AG10803 (cell line): ENCODE measurements at regions not wholly inside any gene's neighbourhood (a gene's known extent, or its start where the extent isn't known, plus 50 kb on each side); places are given as distances from the start of the nearest gene placed in this dataset.
"Not testable (repeated sequence)": the region's sequence is repeated elsewhere in the genome, so short reads cannot be mapped to it uniquely, and the experiment has no call there.

Experiments
- DNase-seq: peaks from one replicate; pipeline ENCODE4 v3.0.0; 2010; ENCODE audit warnings: low read depth
- H3K4me3 ChIP-seq: 2 replicates; pipeline ENCODE4 v1.5.1; 2011; ENCODE audit warnings: mild to moderate bottlenecking, low read length, control low read depth
- CTCF ChIP-seq: conservative IDR thresholded peaks from 2 replicates; pipeline ENCODE4 v1.5.1; 2011; ENCODE audit warnings: mild to moderate bottlenecking, low read length, control low read depth, inconsistent platforms

GRCh38 chr15:70238917-70239316, 141.2 kb upstream of the TLE3 start:
- DNase-seq: no peak
- no peak for TF ChIP-seq CTCF
- H3K4me3 ChIP-seq: no peak overlapping the region

DNA sequence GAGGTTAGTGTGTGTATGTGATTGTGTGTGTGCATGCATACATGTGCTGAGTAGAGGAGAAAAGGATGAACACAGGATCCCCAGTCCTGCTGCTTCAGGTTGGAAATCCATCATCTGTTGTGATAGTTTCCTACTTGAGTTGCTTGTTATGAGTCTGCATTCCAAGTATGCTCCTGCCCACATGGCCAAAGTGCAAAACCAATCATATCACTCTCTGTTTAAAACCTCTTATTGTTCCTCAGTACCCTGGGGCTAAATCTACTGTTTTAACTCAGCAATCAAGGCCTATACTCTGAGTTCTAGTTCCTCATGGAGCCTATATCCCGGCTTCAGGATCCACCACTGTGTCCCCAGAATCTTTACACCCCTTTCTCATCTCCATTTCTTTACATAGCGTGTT, 139.9 kb upstream of the TLE3 start:
- no peak overlapping the region for H3K4me3 ChIP-seq
- DNase-seq: no peak
- no peak for TF ChIP-seq CTCF

- no peak overlapping the region for H3K4me3 ChIP-seq
- peak; percentile 91 for DNase-seq
- peak; percentile 19; the same call in 1 of the 2 replicates for TF ChIP-seq CTCF
These were observed 138.8 kb upstream of the TLE3 start for GRCh38 chr15:70236341-70237086.

- H3K4me3 ChIP-seq: no peak overlapping the region
- TF ChIP-seq CTCF: no peak
- DNase-seq: peak; percentile 22
These were observed 137.6 kb upstream of the TLE3 start for GRCh38 chr15:70235347-70235746.

GRCh38 chr15:70234256-70234905, 136.7 kb upstream of the TLE3 start:
- DNase-seq: peak; percentile 96
- no peak for TF ChIP-seq CTCF
- H3K4me3 ChIP-seq: no peak overlapping the region

- no peak overlapping the region for H3K4me3 ChIP-seq
- DNase-seq: no peak
- TF ChIP-seq CTCF: no peak
These were observed 133.8 kb upstream of the TLE3 start for GRCh38 chr15:70231484-70231883.

DNA sequence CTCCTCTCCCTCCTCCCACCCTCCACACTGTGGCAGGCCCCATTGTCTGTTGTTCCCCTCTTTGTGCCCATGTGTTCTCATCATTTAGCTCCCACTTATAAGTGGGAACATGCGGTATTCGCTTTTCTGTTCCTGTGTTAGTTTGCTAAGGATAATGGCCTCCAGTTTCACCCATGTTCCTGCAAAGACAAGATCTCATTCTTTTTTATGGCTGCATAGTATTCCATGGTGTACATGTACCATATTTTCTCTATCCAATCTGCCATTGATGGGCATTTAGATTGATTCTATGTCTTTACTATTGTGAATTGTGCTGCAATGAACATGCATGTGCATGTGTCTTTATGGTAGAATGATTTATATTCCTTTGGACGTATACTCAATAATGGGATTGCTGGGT, 130.2 kb upstream of the TLE3 start:
- not testable (repeated sequence) for DNase-seq, H3K4me3 ChIP-seq
